Esophagus muscularis mucosa (tissue), 4 donors: ENCODE measurements at regions not wholly inside any gene's neighbourhood (a gene's known extent, or its start where the extent isn't known, plus 50 kb on each side); places are given as distances from the start of the nearest gene placed in this dataset.
"Not testable (repeated sequence)": the region's sequence is repeated elsewhere in the genome, so short reads cannot be mapped to it uniquely, and the experiment has no call there.

Experiments
- CTCF ChIP-seq, 3 experiments: fragments of 200-600 bp in 2 of 3; fragments of 450-650 bp in 1 of 3; sonication (generic) in 2 of 3; IDR thresholded peaks; one replicate each; pipeline ENCODE4 v1.5.1; 2017 to 2019; ENCODE audit warnings: antibody characterized with exemption in 3 of 3, mild to moderate bottlenecking in 2 of 3, moderate library complexity in 1 of 3
- EP300 ChIP-seq: sonication (generic); formaldehyde crosslinking; IDR thresholded peaks from one replicate; pipeline ENCODE4 v1.6.1; 2017; ENCODE audit warnings: antibody characterized with exemption
- POLR2A ChIP-seq: fragments of 450-650 bp; IDR thresholded peaks from one replicate; pipeline ENCODE4 v1.6.1; 2017; ENCODE audit warnings: antibody characterized with exemption, moderate library complexity, mild to moderate bottlenecking, low read depth

- TF ChIP-seq CTCF (IDR thresholded peaks at IDR 0.05); POLR2A; EP300: not testable (repeated sequence)
Measured at GRCh38 chrX:136934652-136935051, 54.1 kb upstream of the RBMX start.
